ENCODE measurements at regions not wholly inside any gene's neighbourhood (a gene's known extent, or its start where the extent isn't known, plus 50 kb on each side); places are given as distances from the start of the nearest gene placed in this dataset.

DNA sequence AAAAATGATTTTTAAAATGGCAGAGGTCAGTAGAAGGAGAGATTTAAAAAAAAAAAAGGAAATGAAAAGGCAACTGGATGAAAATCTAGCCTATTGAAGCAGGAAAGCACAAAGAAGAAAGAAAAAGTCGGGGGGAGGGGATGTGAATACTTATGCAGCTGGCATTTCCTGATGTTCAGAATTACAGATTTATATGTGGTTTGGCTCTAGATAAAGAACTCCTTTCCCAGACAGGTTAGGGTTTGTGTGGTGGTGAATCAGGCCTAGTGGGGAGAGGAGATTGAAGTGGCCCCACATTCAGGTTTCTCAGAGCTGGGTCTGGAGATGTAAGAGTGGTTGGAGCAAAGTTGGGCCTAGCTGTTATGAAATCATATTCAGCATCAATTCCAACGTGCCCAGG is 394.4 kb downstream of the FIGN start:
- TF ChIP-seq, protein P1, sequence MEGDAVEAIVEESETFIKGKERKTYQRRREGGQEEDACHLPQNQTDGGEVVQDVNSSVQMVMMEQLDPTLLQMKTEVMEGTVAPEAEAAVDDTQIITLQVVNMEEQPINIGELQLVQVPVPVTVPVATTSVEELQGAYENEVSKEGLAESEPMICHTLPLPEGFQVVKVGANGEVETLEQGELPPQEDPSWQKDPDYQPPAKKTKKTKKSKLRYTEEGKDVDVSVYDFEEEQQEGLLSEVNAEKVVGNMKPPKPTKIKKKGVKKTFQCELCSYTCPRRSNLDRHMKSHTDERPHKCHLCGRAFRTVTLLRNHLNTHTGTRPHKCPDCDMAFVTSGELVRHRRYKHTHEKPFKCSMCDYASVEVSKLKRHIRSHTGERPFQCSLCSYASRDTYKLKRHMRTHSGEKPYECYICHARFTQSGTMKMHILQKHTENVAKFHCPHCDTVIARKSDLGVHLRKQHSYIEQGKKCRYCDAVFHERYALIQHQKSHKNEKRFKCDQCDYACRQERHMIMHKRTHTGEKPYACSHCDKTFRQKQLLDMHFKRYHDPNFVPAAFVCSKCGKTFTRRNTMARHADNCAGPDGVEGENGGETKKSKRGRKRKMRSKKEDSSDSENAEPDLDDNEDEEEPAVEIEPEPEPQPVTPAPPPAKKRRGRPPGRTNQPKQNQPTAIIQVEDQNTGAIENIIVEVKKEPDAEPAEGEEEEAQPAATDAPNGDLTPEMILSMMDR (IDR thresholded peaks at IDR 0.05; ENCODE audit: low read depth, low read length, missing control alignments): no peak
- no peak overlapping the region for H3K4me3 ChIP-seq (ENCODE audit: low read depth, low read length)
- in situ Hi-C loops (cut with HindIII; ENCODE audit: low sequenced_read_pairs): no loop called here
- DNase-seq (ENCODE audit: low read depth): peak; percentile 70

- in situ Hi-C loops (cut with HindIII; ENCODE audit: low sequenced_read_pairs): no loop called here
- TF ChIP-seq, protein P1 (IDR thresholded peaks at IDR 0.05; ENCODE audit: low read depth, low read length, missing control alignments): no peak
- no peak overlapping the region for H3K4me3 ChIP-seq (ENCODE audit: low read depth, low read length)
- no peak for DNase-seq (ENCODE audit: low read depth)
These were observed 397.5 kb downstream of the FIGN start for GRCh38 chr2:163338270-163338669.

DNA sequence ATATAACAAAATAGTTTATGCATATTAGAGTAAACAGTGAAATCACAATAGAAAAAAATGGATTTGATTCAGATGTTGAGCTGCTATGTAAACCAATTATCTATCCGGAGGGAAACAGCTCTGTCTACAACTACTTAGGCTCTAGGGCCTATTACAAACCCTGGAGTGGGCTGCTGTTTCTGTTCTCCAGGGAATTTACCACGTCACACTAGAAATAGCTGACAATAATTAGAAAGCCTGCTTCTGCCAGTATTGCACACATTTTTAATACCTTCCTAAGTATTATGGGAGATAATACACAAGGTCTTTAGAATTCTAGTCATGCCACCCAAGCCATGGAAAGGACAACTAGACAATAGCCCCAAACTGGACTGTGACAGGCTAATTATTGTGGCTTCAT is 411.1 kb downstream of the FIGN start:
- H3K4me3 ChIP-seq (ENCODE audit: low read depth, low read length): no peak overlapping the region
- in situ Hi-C loops (cut with HindIII; ENCODE audit: low sequenced_read_pairs): no loop called here
- no peak for DNase-seq (ENCODE audit: low read depth)
- TF ChIP-seq, protein P1 (IDR thresholded peaks at IDR 0.05; ENCODE audit: low read depth, low read length, missing control alignments): no peak

DNA sequence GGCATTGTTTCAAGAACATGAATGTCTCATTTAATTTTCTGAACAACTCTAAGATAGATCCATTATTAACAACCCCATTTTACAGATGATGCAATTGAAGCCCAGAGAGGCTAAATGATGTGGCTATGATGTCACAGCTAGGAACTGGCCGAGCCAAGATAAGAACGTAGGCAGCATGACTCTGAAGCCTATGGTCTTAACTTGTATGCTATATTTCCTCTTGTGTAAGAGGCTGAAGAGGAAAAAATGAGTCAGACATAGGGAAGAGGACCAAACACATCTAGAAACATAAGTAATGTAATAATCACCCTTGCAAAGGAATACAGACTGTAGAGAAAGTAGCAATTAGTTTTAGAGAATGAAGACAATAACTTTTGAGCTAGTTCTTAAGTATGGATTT is 416.8 kb downstream of the FIGN start:
- no peak for DNase-seq (ENCODE audit: low read depth)

GRCh38 chr2:163314712-163315111 is 421.1 kb downstream of the FIGN start:
- DNase-seq (ENCODE audit: low read depth): no peak
- no peak overlapping the region for H3K4me3 ChIP-seq (ENCODE audit: low read depth, low read length)
- in situ Hi-C loops (cut with HindIII; ENCODE audit: low sequenced_read_pairs): no loop called here
- TF ChIP-seq, protein P1 (IDR thresholded peaks at IDR 0.05; ENCODE audit: low read depth, low read length, missing control alignments): no peak

More for the DNA sequence above, 416.8 kb downstream of the FIGN start:
- TF ChIP-seq, protein P1 (IDR thresholded peaks at IDR 0.05; ENCODE audit: low read depth, low read length, missing control alignments): no peak
- in situ Hi-C loops (cut with HindIII; ENCODE audit: low sequenced_read_pairs): no loop called here
- no peak overlapping the region for H3K4me3 ChIP-seq (ENCODE audit: low read depth, low read length)

DNA sequence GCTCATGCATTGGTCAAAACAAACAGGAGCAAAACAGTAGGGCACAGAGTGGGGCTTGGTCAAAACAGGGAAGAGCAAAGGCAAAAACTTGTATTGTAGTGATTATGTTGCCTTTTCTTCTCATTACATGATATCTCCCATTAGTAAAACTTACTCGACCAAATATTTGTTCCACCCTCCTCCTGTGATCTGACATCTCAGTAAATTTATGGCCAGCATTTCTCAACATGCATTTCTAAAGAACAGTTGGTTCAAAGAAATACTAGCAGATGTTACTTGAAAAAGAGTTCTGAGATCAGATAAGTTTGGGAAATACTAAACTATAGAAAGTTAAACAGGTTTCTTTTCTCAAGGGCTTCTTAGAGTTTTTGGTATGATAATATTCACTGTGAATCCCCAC is 423.1 kb downstream of the FIGN start:
- TF ChIP-seq, protein P1 (IDR thresholded peaks at IDR 0.05; ENCODE audit: low read depth, low read length, missing control alignments): no peak
- no peak for DNase-seq (ENCODE audit: low read depth)
- H3K4me3 ChIP-seq (ENCODE audit: low read depth, low read length): no peak overlapping the region
- in situ Hi-C loops (cut with HindIII; ENCODE audit: low sequenced_read_pairs): no loop called here

DNA sequence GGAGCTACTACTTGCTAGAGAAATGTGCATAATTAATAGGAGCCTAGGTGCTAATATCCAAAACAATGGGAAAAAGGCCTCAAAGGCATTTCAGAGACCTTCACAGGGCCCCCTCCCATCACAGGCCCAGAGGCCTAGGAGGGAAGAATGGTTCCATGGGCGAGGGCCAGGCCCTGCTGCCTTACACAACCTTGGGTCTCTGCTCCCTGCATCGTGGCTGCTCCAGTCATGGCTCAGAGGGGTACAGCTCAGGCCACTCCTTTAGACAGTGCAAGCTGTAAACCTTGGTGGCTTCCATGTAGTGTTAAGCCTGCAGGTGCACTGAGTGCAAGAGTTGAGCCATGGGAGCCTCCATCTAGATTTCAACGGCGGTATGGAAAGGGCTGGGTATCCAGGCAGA is 429.2 kb downstream of the FIGN start:
- TF ChIP-seq, protein P1 (IDR thresholded peaks at IDR 0.05; ENCODE audit: low read depth, low read length, missing control alignments): no peak
- H3K4me3 ChIP-seq (ENCODE audit: low read depth, low read length): no peak overlapping the region
- in situ Hi-C loops (cut with HindIII; ENCODE audit: low sequenced_read_pairs): no loop called here
- no peak for DNase-seq (ENCODE audit: low read depth)
